MCF 10A (cell line): ENCODE measurements at regions not wholly inside any gene's neighbourhood (a gene's known extent, or its start where the extent isn't known, plus 50 kb on each side); places are given as distances from the start of the nearest gene placed in this dataset.

ENCODE experiments used
- BruUV-seq: library from RNA; stranded (reverse); fragments of 400-500 nt; replicated peaks from 2 replicates; lab custom pipeline; 2021; lab: Mats Ljungman, UMichigan
- CTCF ChIA-PET: fragments of 300-600 bp; sonication (Branson Sonifier 250); formaldehyde crosslinking; extraction: SDS; loops from one replicate; lab custom pipeline; 2021; ENCODE audit warnings: antibody characterized with exemption, inconsistent platforms; lab: Yijun Ruan, JAX
- POLR2A ChIA-PET: fragments of 300-600, 350-650 bp; sonication (Branson Sonifier 250); formaldehyde crosslinking; extraction: SDS; loops from one replicate; lab custom pipeline; 2020; ENCODE audit warnings: antibody characterized with exemption, inconsistent platforms; lab: Yijun Ruan, JAX
- DNase-seq: peaks from one replicate; pipeline ENCODE4 v3.0.0-alpha.2; 2018; ENCODE audit not compliant: unreplicated experiment
- H3K27ac Mint-ChIP-seq: one replicate; pipeline ENCODE4 v1.8.0; 2022; ENCODE audit warnings: mild to moderate bottlenecking, low read depth, mixed read lengths; ENCODE audit not compliant: unreplicated experiment
- H3K27me3 Mint-ChIP-seq: one replicate; pipeline ENCODE4 v1.8.0; 2022; ENCODE audit warnings: mixed read lengths; ENCODE audit not compliant: insufficient read depth, unreplicated experiment
- H3K36me3 Mint-ChIP-seq: one replicate; pipeline ENCODE4 v1.8.0; 2022; ENCODE audit warnings: mild to moderate bottlenecking, moderate library complexity, mixed read lengths; ENCODE audit not compliant: insufficient read depth, unreplicated experiment
- H3K4me1 Mint-ChIP-seq: one replicate; pipeline ENCODE4 v1.8.0; 2022; ENCODE audit warnings: mixed read lengths; ENCODE audit not compliant: insufficient read depth, unreplicated experiment
- H3K4me3 Mint-ChIP-seq: one replicate; pipeline ENCODE4 v1.8.0; 2022; ENCODE audit warnings: mild to moderate bottlenecking, moderate library complexity, mixed read lengths; ENCODE audit not compliant: unreplicated experiment
- H3K9me3 Mint-ChIP-seq: one replicate; pipeline ENCODE4 v1.8.0; 2022; ENCODE audit warnings: mixed read lengths; ENCODE audit not compliant: unreplicated experiment
- intact Hi-C: fragments of 100-400 bp; cut with micrococcal nuclease; formaldehyde crosslinking; loops from 2 replicates; pipeline ENCODE4 v1.14.1; 2022
- TF ChIP-seq, protein P1 (sequence below): fragments of 200-600 bp; IDR thresholded peaks from one replicate; pipeline ENCODE4 v1.8.0; 2022; ENCODE audit warnings: antibody characterized with exemption, mild to moderate bottlenecking; ENCODE audit not compliant: unreplicated experiment

- BruUV-seq: no TSS peak
- no peaks in the 10 kb centered on the region for H3K9me3 Mint-ChIP-seq
- intact Hi-C loops: no loop called here
- no peak overlapping the region for H3K27ac Mint-ChIP-seq
- ChIA-PET CTCF (no interaction called here), POLR2A (no interaction called here)
- H3K27me3 Mint-ChIP-seq: no peaks in the 10 kb centered on the region
- DNase-seq: no peak
- TF ChIP-seq, protein P1, sequence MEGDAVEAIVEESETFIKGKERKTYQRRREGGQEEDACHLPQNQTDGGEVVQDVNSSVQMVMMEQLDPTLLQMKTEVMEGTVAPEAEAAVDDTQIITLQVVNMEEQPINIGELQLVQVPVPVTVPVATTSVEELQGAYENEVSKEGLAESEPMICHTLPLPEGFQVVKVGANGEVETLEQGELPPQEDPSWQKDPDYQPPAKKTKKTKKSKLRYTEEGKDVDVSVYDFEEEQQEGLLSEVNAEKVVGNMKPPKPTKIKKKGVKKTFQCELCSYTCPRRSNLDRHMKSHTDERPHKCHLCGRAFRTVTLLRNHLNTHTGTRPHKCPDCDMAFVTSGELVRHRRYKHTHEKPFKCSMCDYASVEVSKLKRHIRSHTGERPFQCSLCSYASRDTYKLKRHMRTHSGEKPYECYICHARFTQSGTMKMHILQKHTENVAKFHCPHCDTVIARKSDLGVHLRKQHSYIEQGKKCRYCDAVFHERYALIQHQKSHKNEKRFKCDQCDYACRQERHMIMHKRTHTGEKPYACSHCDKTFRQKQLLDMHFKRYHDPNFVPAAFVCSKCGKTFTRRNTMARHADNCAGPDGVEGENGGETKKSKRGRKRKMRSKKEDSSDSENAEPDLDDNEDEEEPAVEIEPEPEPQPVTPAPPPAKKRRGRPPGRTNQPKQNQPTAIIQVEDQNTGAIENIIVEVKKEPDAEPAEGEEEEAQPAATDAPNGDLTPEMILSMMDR: no peak
- H3K36me3 Mint-ChIP-seq: no peaks in the 10 kb centered on the region
- no peak overlapping the region for H3K4me3 Mint-ChIP-seq
- H3K4me1 Mint-ChIP-seq: no peaks in the 10 kb centered on the region
These were observed 659.2 kb downstream of the MTRR start for GRCh38 chr5:8528106-8528505.

DNA sequence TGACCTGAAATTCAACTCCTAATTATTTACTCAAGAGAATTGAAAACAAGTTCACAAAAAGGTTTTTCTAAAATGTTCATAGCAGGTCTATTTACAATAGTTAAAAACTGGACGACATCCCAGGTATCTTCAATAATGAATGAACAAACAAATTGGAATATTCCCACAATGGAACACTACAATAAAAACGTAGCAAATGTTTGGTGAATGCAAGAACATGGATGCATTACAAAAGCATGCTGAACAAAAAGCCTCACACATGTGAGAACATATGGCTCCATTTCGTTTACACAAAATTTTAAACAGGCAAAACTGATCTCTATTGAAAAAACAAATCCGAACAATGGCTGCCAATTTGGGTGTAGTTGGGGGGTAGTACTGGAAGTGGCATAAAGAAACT lies 669.9 kb downstream of the MTRR start:
- no peaks in the 10 kb centered on the region for H3K27me3 Mint-ChIP-seq
- no peaks in the 10 kb centered on the region for H3K4me1 Mint-ChIP-seq
- H3K4me3 Mint-ChIP-seq: no peak overlapping the region
- TF ChIP-seq, protein P1: no peak
- no peaks in the 10 kb centered on the region for H3K9me3 Mint-ChIP-seq
- no peak overlapping the region for H3K27ac Mint-ChIP-seq
- H3K36me3 Mint-ChIP-seq: no peaks in the 10 kb centered on the region
- POLR2A ChIA-PET: no interaction called here
- no TSS peak for BruUV-seq
- CTCF ChIA-PET: interaction anchor here (0.6 kb wide), 1 partner anchor 154 kb away, joined by 4 read pairs; no protein-coding TSS in a partner anchor
- intact Hi-C loops: no loop called here
- no peak for DNase-seq

DNA sequence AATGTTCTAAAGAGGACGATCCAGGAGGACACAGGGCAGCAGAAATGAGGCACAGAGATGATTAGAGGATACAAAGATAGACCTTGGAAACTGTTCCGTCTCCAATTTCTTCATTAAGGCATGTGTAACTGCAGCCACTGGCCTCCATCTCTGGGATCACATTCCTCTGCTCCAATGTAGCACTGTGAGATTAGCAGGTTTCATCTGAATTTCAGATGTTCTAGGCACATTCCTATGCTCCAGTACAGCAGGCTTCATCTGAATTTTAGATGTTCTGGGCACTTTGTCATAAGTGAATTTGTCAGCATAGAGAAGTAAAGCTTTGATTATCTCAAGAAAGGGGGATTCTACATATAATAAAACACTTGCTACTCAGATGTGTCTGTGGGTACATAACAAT lies 671.4 kb downstream of the MTRR start:
- TF ChIP-seq, protein P1: no peak
- POLR2A ChIA-PET: no interaction called here
- no peak for DNase-seq
- H3K4me1 Mint-ChIP-seq: no peaks in the 10 kb centered on the region
- no peak overlapping the region for H3K4me3 Mint-ChIP-seq
- H3K36me3 Mint-ChIP-seq: no peaks in the 10 kb centered on the region
- no TSS peak for BruUV-seq
- no peaks in the 10 kb centered on the region for H3K27me3 Mint-ChIP-seq
- intact Hi-C loops: no loop called here
- CTCF ChIA-PET: interaction anchor here (0.6 kb wide), 1 partner anchor 33 kb away, joined by 3 read pairs; no protein-coding TSS in a partner anchor
- no peaks in the 10 kb centered on the region for H3K9me3 Mint-ChIP-seq
- H3K27ac Mint-ChIP-seq: no peak overlapping the region

- peaks cover 12% of the 10 kb centered on the region for H3K9me3 Mint-ChIP-seq
- BruUV-seq: no TSS peak
- no peaks in the 10 kb centered on the region for H3K4me1 Mint-ChIP-seq
- POLR2A ChIA-PET: no interaction called here
- TF ChIP-seq, protein P1: no peak
- intact Hi-C loops: no loop called here
- DNase-seq: no peak
- no peaks in the 10 kb centered on the region for H3K36me3 Mint-ChIP-seq
- CTCF ChIA-PET: no interaction called here
- no peaks in the 10 kb centered on the region for H3K27me3 Mint-ChIP-seq
- no peak overlapping the region for H3K4me3 Mint-ChIP-seq
- no peak overlapping the region for H3K27ac Mint-ChIP-seq
These were observed 682.0 kb downstream of the MTRR start for GRCh38 chr5:8550921-8551320.
